ENCODE measurements at regions not wholly inside any gene's neighbourhood (a gene's known extent, or its start where the extent isn't known, plus 50 kb on each side); places are given as distances from the start of the nearest gene placed in this dataset.

DNA sequence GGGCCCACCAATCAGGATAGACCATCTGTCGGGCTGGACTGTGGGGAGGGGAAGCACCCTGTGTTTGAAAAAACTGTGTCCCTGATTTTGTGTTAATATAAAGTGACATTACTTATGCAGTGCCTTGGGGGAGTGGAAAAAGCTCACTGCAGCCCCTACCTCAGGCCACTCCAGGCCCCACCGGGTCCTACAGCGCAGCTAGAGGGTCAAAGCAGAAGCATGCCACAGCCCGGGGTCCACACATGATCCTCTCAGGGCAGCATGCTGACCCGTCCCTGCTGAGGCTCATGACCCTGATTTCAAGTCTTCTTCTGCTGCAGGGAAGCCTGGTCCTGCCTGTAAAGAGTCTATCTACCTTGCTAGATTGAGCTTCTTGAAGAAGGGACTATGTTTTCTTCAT, 133.0 kb upstream of the PLCB4 start:
- H3K9ac ChIP-seq (ENCODE audit: low read length): no peak overlapping the region
- H3K4me1 ChIP-seq (ENCODE audit: insufficient read depth, low read length): peaks cover 41% of the 10 kb centered on the region
- H3K27me3 ChIP-seq (ENCODE audit: low read length): no peaks in the 10 kb centered on the region
- H3K9me3 ChIP-seq (ENCODE audit: low read length): no peaks in the 10 kb centered on the region
- no peak overlapping the region for H3K27ac ChIP-seq (ENCODE audit: low read length)
- ATAC-seq (no peak), DNase-seq (no peak)
- H4K20me1 ChIP-seq (ENCODE audit: low read length): no peaks in the 10 kb centered on the region
- CTCF ChIA-PET: no interaction called here
- H2AFZ ChIP-seq (ENCODE audit: low read length): no peak overlapping the region
- H3K4me2 ChIP-seq (ENCODE audit: low read length): no peak overlapping the region
- no peaks in the 10 kb centered on the region for H3K36me3 ChIP-seq (ENCODE audit: low read depth, low read length)
- no peak overlapping the region for H3K4me3 ChIP-seq (ENCODE audit: low read length)
- TF ChIP-seq, protein P1, sequence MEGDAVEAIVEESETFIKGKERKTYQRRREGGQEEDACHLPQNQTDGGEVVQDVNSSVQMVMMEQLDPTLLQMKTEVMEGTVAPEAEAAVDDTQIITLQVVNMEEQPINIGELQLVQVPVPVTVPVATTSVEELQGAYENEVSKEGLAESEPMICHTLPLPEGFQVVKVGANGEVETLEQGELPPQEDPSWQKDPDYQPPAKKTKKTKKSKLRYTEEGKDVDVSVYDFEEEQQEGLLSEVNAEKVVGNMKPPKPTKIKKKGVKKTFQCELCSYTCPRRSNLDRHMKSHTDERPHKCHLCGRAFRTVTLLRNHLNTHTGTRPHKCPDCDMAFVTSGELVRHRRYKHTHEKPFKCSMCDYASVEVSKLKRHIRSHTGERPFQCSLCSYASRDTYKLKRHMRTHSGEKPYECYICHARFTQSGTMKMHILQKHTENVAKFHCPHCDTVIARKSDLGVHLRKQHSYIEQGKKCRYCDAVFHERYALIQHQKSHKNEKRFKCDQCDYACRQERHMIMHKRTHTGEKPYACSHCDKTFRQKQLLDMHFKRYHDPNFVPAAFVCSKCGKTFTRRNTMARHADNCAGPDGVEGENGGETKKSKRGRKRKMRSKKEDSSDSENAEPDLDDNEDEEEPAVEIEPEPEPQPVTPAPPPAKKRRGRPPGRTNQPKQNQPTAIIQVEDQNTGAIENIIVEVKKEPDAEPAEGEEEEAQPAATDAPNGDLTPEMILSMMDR (conservative IDR thresholded peaks at IDR 0.05; ENCODE audit: low read depth, low read length): no peak
- TF ChIP-seq EZH2 (IDR thresholded peaks at IDR 0.05; ENCODE audit: low read length, unreplicated experiment): no peak
- no peak for TF ChIP-seq EZH2phosphoT487 (IDR thresholded peaks at IDR 0.05; ENCODE audit: borderline replicate concordance, low read length)
- POLR2A ChIA-PET (ENCODE audit: unreplicated experiment): no interaction called here
- H3K9me2 ChIP-seq (replicated peaks; ENCODE audit: low read length): 0 out of 2 replicates have a peak, but pooled peaks cover 3% of the 10 kb centered on the region
- intact Hi-C loops (cut with micrococcal nuclease): loop anchor here (10.0 kb wide), 1 partner anchor 359 kb away; no protein-coding TSS in a partner anchor
- no TSS peak for BruUV-seq (replicated peaks)
- H3F3A ChIP-seq (ENCODE audit: low read length, unreplicated experiment): no peaks in the 10 kb centered on the region
- H3K79me2 ChIP-seq (ENCODE audit: low read length): no peaks in the 10 kb centered on the region

DNA sequence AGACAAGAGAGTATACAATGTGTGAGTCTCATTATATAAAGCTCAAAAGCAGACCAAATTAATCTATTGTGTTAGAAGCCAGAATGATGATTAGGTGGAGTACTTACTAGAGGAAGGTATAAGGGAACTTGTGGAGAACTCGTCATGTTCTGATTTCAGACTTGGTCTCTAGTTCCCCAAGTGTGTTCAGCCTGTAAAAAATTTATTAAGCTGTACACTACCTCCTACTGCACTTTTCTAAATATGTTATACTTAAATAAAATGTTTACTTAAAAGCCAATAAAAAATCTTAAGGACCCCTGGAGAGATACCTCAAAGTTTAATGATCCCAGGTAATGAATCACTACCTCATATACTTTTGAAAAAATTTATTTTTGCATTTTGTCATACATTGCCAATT, 130.4 kb upstream of the PLCB4 start:
- Histone ChIP-seq H3K4me1 (ENCODE audit: insufficient read depth, low read length) (peaks cover 18% of the 10 kb centered on the region), H3K27me3 (ENCODE audit: low read length) (no peaks in the 10 kb centered on the region), H3K9ac (ENCODE audit: low read length) (no peak overlapping the region), H2AFZ (ENCODE audit: low read length) (no peak overlapping the region), H3K9me2 (replicated peaks; ENCODE audit: low read length) (0 out of 2 replicates have a peak, but pooled peaks cover 3% of the 10 kb centered on the region), H3K36me3 (ENCODE audit: low read depth, low read length) (no peaks in the 10 kb centered on the region), H3K4me2 (ENCODE audit: low read length) (no peak overlapping the region), H3F3A (ENCODE audit: low read length, unreplicated experiment) (no peaks in the 10 kb centered on the region), H3K79me2 (ENCODE audit: low read length) (no peaks in the 10 kb centered on the region), H4K20me1 (ENCODE audit: low read length) (no peaks in the 10 kb centered on the region), H3K4me3 (ENCODE audit: low read length) (no peak overlapping the region), H3K9me3 (ENCODE audit: low read length) (no peaks in the 10 kb centered on the region), H3K27ac (ENCODE audit: low read length) (peak overlapping the region; percentile 63)
- ChIA-PET CTCF (interaction anchor here (1.6 kb wide), 1 partner anchor 85 kb away, joined by 6 read pairs; no protein-coding TSS in a partner anchor), POLR2A (ENCODE audit: unreplicated experiment) (interaction anchor here (0.6 kb wide), 2 partner anchors 10 to 402 kb away, joined by 3 read pairs; no protein-coding TSS in a partner anchor)
- BruUV-seq (replicated peaks): no TSS peak
- peak; percentile 65 for DNase-seq
- ATAC-seq: peak; percentile 94
- intact Hi-C loops (cut with micrococcal nuclease): loop anchor here (1.0 to 10.0 kb wide), 4 partner anchors 78 to 356 kb away; no protein-coding TSS in a partner anchor
- no peak for TF ChIP-seq EZH2 (IDR thresholded peaks at IDR 0.05; ENCODE audit: low read length, unreplicated experiment)
- TF ChIP-seq EZH2phosphoT487 (IDR thresholded peaks at IDR 0.05; ENCODE audit: borderline replicate concordance, low read length): no peak

DNA sequence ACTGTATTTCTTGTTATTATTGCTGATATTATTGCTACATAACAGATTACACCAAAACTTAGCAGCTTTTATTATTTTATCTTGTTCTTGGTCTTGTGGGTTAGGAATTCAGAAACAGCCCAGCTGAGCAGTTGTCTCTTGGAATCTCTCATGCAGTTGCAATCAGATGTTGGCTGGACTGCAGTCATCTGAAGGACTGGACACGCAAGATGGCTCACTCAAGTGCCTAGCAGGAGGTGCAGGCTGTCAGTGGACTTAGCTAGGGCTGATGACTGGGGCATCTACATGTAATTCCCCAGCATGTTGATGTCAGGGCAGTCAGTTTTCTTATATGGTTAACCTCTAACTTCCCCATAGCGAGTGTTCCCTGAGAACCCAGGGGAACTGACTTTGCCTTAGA, 128.6 kb upstream of the PLCB4 start:
- intact Hi-C loops (cut with micrococcal nuclease): no loop called here
- ATAC-seq: no peak
- no peaks in the 10 kb centered on the region for H3K36me3 ChIP-seq (ENCODE audit: low read depth, low read length)
- H3K9ac ChIP-seq (ENCODE audit: low read length): no peak overlapping the region
- H3K4me2 ChIP-seq (ENCODE audit: low read length): no peak overlapping the region
- no peaks in the 10 kb centered on the region for H3F3A ChIP-seq (ENCODE audit: low read length, unreplicated experiment)
- no peaks in the 10 kb centered on the region for H3K79me2 ChIP-seq (ENCODE audit: low read length)
- 0 out of 2 replicates have a peak, but pooled peaks cover 3% of the 10 kb centered on the region for H3K9me2 ChIP-seq (replicated peaks; ENCODE audit: low read length)
- no peaks in the 10 kb centered on the region for H4K20me1 ChIP-seq (ENCODE audit: low read length)
- ChIA-PET POLR2A (ENCODE audit: unreplicated experiment) (no interaction called here), CTCF (interaction anchor here (1.4 kb wide), 1 partner anchor 86 kb away, joined by 4 read pairs; no protein-coding TSS in a partner anchor)
- no peak overlapping the region for H3K4me3 ChIP-seq (ENCODE audit: low read length)
- H2AFZ ChIP-seq (ENCODE audit: low read length): no peak overlapping the region
- BruUV-seq (replicated peaks): no TSS peak
- TF ChIP-seq EZH2phosphoT487 (IDR thresholded peaks at IDR 0.05; ENCODE audit: borderline replicate concordance, low read length): no peak
- TF ChIP-seq, protein P1 (conservative IDR thresholded peaks at IDR 0.05; ENCODE audit: low read depth, low read length): no peak
- no peak for TF ChIP-seq EZH2 (IDR thresholded peaks at IDR 0.05; ENCODE audit: low read length, unreplicated experiment)
- H3K4me1 ChIP-seq (ENCODE audit: insufficient read depth, low read length): peaks cover 15% of the 10 kb centered on the region
- DNase-seq: no peak
- no peaks in the 10 kb centered on the region for H3K27me3 ChIP-seq (ENCODE audit: low read length)
- H3K27ac ChIP-seq (ENCODE audit: low read length): no peak overlapping the region
- H3K9me3 ChIP-seq (ENCODE audit: low read length): no peaks in the 10 kb centered on the region
